Activated CD4-positive, alpha-beta T cell treated with anti-CD3 and anti-CD28 coated beads, Interleukin-2, Interleukin-4, amounts not matched to agents 100 ng/mL and 50 ng/mL, durations not matched to agents 16 hours and 8 hours (primary cell): ENCODE measurements at regions not wholly inside any gene's neighbourhood (a gene's known extent, or its start where the extent isn't known, plus 50 kb on each side); places are given as distances from the start of the nearest gene placed in this dataset.

Experiments used
- DNase-seq: peaks from one replicate; pipeline ENCODE4 v3.0.0-alpha.2; 2020; ENCODE audit warnings: low spot score

DNA sequence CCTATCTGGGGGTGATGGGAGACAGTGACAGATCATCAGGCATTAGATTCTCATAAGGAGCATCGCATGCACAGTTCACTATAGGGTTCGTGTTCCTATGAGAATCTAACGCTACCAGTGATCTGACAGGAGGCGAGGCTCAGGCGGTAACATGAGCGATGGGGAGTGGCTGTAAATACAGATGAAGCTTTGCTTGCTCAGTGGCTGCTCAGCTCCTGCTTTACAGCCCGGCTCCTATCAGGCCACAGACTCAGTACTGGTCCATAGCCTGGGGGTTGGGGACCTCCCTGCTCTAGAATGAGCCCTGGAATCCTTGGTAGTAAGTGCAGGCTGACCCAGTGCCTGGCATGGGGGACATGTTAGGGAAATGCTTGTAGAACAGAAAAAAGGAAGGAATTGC lies 426.0 kb downstream of the TYW1 start:
- no peak for DNase-seq

DNA sequence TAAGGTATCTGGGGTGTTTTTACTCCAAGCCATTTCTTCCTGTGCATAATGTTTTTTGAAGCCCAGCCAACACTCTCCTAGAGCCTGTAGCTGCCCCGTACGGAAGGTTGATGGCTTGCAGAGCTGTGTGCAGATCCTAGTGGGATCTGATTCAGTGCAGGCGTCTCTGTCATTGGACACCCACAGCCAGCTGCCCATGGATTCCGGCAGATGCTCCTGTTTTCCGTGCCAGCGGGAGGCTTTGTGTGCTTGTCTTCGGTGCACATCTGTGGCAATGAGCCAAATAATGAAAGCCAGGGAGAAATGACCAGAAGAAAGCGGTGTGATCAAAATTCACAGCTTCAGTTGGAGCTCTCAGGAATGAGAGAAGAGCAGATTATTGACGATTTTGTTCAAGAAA lies 426.4 kb downstream of the TYW1 start:
- no peak for DNase-seq

DNA sequence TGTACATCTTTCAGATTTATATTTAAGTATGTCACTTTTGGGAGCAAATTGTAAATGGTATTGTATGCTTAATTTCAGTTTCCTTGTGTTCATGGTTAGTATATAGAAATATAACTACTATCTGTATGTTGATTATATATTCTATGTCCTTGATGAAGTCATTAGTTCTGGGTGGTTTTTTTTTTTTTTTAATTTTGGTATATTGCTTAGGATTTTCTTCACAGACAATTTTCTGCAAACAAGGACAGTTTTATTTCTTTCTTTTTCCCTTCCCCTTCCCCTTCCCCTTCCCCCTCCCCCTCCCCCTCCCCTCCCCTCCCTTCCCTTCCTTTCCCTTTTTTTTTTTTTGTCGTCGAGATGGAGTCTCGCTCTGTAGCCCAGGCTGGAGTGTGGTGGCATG lies 430.0 kb downstream of the TYW1 start:
- no peak for DNase-seq

DNA sequence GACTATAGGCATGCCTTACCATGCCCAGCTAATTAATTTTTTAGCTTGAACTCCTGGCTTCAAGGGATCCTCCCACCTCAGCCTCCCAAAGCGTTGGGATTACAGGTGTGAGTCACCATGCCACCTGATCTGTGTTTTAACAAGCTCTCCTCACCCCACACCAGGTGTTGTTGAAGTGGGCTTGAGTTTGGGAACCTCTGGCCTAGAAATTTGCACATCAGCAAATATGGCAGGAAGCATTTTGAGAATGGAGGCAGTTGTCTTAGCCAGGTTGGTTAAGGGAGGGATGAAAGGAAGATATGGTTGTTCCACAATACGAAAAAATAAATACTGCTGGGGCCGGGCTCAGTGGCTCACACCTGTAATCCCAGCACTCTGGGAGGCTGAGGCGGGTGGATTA lies 433.1 kb downstream of the TYW1 start:
- DNase-seq = no peak

DNA sequence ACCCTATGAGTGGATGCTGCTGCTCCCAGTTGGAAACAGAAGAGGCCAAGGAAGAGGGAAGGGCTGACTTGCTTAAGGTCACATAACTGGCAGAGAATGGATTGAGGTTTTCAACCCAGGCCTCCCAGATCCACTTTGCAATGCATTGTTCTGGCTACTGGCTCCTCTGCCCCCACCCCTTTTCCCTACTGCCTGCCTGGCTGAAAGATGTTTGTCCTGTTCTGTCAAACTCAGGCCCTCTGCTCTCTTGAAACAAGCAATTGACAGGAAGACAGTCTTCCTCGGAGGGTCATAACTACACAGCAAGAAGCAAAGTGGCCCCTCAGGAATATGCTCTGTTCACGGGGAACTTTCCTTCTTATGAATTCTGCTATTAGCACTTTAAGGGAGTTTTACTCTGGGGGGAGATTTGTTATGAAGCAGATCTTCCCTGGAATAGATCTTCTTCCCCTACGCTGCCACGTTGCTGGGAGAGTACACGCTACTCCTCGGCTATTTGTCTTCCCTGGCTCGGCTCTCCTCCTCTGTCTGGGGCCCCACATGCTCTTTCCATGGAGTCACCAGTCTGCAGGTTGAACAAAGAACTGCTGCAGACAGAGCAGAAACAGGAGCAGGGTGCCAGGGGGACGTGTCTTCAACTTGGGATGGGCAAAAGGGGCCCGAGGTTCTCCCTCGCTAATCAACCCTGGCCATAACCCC lies 436.1 kb downstream of the TYW1 start:
- no peak for DNase-seq

DNA sequence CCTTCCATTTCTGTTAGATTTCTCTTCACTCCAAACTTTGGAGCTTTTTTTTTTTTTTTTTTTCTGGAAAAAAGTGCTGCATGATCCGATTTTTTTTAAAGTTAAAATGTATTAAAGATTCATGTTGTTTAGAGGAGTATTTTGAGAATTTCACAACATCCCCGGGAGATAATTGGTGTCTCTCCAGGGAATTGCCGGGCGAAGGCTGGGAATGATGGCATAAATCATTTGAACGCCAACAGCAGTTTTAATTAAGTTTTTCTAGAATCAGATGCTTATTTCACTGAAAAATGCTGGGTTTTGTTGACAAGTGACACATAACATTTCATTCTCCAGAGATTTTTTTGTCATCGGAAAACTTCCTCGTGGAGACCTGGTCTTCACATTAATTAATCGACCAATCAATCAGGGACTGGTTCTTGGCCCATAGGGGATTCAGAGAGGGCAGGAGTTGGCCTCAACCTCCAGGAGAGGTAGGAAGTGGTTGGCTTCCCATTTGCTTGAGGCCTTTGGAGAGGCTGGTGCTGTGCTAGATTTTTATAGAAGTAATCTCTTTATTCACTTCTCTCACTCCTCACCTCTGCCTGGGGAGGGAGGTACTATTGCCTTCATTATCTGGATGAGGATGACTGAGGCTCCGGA lies 439.4 kb downstream of the TYW1 start:
- no peak for DNase-seq

DNA sequence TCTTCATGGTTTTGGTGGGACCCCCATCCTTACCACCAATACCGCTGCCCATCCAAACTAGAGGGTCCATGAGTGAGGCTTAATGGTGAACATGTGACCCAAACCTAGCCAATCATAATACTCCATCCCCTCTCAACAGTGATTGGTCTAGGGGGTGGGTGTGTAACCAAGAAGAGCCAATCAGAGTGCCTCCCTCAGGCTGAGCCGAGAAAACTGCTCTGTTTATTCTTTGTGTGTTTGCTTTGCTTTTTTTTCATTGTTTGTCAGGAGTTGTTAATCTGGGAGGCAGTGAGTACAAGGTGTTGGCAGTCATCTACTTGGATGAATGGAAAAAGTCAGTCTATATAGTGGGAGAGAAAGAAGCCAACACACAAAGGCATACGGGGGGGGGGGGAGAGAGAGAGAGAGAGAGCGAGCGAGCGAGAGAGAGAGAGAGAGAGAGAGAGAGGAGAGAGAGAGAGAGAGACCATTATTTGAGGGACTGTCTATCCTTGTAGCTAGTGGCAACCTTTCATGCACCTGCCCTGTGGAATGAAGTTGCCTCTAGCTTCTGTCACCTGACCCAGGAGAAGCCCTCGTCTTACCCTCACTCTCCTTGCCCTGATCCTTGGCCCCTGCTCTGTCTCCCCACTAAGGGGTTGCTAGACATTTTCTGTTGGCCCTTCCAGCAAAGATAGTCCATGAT lies 441.7 kb downstream of the TYW1 start:
- no peak for DNase-seq

DNA sequence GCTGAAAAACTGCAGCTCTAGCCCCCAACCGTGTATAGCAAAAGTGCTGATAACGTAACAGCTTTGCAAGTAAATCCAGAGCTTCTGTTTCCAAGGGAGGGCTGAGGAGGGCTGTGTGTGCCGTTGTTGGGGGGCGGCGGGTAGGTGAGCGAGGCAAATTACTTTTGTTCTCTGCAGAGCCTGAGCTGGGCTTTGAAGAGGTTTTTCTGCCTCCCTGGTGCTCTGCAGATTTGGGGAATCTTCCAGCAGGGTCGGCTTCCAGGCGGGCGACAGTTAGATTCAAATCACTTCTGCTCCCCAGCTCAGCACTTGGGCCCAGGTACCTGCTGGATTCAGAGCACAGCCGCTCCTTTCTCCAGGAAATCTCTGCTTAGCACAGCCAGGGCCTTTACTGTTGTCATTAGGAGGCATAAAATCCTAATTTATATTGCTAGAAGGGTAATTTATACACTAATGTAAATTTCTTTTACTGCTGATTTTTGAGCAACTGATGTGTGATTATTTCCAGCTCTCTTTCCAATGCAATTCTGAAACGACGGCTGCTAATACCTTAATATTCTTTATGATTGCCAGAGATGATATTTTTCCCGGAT lies 442.4 kb downstream of the TYW1 start:
- no peak for DNase-seq

DNA sequence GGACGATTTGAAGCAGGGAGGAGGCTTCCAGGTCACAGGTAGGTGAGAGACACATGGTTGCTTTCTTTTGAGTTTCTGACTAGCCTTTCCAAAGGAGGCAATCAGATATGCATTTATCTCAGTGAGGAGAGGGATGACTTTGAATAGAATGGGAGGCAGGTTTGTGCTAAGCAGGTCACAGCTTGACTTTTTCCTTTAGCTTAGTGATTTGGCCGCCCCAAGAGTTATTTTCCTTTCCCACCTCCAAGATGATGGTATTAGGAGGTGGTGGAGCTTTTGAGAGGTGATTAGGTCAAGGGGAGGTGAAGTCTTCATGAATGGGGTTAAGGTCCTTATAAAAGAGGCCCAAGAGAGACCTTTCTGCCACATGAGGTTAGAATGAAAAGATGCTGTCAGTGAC lies 443.7 kb downstream of the TYW1 start:
- DNase-seq = no peak

DNA sequence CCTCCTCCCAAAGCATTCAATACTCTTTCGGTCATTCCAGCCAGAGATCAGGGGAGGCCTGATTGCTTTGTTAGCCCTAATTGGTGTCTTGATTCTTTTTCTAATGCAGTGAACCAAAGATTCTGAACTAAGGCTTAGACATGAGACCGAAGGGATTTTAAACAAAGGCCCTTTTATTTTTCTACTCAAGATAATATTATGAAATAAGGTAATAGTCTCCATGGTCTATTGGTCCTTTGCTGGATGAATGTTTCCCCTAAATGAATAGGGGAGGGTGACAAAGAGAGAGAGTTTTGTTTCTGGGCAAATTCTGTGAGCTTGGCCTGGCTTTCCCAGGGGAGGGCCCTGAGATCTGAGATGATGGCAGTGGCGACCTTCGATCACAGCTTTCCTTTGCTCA lies 449.1 kb downstream of the TYW1 start:
- no peak for DNase-seq

DNA sequence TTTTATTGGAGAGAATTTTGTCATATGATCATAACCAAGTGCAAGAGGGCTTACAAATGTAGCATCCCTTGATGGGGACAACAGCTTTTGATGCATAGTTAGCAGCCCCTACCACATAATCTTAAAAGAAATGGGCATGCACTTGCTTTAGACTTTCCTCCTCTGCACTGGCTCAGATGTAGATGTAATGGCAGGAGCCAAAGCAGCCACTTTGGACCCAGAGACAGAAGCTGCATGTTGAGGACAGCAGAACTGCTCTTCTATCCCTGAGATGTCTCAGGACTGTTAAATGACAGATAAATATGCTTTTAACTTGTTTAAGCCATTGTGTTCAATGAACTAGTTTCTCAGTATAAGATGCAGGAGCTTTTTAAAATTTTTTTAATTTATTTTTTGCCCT lies 450.7 kb downstream of the TYW1 start:
- no peak for DNase-seq

DNA sequence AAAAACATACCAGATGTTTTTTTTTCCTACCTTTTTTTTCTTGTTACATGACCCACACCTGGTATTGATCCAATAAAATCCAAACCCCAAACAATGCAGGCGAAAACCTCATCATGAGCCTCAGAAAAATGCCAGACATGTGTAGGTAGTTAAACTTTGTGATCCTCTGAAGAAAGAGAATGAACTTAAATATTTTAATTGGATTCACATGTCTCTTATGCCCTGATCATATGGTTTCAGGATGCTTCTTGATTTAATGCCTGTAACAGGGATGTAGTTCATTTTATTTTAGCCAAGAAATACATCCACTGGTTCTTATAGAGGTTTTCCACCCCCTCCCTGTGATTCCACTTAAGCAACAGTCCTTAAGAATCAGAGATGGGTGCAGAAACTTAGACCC lies 451.6 kb downstream of the TYW1 start:
- DNase-seq = no peak

DNA sequence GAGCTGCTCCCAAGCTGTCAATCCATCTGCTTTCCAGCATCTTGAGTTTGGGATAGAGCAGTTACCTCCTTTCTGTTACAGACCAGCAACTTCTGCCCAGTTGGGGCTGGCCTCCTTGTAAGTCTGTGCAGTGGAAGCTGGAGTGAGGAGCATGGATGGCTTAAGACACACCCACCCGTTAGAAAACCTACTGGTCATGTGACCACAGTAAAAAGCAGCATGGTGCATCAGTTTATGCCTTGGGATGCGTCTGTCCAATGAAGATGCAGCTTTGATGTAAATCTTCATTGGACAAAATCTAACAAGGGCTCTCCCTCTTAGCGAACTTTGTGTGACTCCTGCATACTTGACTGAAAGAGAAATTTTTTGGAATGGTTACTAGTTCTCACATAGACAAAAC lies 453.5 kb downstream of the TYW1 start:
- DNase-seq = no peak

DNA sequence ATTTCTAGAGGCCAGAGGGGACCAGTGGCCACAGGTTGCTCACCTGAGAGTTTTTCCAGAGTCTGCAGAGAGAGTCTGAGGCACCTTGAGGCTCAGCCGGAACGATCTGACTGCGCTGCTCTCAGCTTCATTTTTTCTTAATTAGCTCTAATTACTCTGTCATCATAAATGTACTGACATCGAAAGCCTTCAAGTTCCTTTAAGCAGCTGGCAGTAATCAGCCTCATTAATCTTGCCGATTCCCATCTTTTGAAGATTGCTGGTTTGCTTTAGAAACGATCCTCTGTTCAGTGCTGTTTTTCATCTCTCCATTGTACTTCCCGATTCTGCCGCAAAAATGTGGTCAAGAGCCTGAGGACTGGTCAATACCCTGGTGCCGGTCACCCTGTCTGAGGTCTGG lies 454.7 kb downstream of the TYW1 start:
- DNase-seq = no peak

DNA sequence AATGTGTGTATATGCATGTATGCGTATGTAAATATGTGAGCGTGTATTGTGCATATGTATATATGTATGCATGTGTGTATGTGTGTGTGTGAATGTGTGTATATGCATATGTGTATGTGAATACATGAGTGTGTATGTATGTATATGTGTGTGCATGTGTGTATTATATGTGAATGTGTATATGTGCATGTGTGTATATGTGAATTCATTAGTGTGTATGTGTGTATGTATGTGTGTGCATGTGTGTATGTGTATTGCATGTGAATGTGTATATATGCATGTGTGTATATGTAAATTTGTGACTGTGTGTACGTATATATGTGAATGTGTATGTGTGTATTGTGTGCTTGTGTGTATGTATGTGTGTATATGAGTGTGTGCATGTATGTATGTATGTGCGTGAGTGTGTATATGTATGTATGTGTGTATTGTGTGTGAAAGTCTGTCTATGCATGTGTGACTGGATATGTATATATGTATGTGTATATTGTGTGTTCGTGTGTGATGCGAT lies 455.9 kb downstream of the TYW1 start:
- DNase-seq = no peak

DNA sequence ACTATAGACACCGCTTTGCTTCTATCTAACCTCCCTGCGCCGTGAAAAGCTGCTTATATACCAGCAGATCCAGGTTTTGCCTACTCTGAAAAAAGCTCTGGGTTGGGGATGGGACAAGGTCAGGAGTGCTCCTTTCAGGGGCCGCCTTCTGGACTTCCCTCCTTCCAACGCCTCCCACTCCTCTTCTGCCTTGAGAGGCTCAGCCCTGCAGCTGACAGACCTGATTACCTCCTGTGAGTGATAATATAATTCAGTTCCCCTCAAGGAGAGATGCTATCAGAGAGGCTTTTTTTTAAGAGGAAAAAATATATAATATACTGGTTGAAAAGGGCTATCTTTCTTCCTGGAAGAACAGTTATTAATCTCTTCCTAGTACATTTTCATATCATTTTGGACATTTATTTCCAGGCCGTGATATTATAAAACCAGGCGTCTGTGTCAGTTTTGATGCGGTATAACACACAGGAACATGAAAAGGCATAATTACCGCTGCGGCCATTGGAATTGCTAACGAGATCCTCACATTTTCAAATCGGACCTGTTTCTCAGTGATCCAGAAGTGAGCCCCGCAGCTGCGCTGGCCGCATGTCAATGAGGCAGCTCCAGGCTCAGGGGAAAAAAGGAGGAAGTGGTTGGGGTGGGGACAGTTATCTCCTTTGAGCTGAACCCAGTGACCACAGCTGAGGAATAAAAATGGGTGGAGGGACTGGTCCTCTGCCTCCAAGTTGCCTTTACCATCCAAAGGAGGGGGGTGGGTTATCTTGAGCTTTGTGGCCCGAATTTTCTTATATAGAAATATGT lies 457.1 kb downstream of the TYW1 start:
- DNase-seq = no peak

DNA sequence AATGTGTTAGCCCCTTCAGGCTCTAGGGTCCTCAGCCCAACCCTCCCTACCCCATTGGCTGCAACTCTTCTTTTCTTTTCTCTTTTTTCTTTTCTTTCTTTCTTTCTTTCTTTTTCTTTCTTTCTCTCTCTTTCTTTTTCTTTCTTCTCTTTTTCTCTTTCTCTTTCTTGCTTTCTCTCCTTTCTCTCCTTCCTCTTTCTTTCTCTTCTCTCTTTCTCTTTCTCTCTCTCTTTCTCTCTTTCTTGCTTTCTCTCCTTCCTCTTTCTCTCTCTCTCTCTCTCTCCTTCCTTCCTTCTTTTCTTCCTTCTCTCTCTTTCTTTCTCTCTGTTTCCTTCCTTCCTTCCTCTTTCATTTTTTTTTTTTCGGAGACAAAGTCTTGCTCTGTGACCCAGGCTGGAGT lies 458.9 kb downstream of the TYW1 start:
- no peak for DNase-seq

DNA sequence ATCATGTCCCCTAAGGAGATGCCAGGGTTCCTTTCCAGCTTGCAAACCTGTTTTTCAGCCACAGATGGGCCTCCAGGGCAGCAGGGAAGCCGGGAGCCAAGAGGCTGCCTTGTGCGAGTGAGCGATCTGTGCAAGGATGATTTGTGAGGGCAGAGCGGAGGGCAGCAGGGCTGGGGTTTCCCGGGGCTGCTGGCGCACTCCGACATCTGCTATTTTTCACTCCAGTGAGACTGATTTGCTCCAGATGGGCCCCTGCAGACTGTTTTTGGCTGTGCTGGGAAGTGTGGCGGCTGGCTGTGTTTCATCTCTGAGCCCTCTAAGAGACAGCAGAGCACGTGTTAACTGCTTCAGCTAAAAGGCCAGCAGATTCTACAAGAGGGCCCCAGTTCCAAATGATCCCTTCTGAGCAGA lies 466.2 kb downstream of the TYW1 start:
- no peak for DNase-seq

DNA sequence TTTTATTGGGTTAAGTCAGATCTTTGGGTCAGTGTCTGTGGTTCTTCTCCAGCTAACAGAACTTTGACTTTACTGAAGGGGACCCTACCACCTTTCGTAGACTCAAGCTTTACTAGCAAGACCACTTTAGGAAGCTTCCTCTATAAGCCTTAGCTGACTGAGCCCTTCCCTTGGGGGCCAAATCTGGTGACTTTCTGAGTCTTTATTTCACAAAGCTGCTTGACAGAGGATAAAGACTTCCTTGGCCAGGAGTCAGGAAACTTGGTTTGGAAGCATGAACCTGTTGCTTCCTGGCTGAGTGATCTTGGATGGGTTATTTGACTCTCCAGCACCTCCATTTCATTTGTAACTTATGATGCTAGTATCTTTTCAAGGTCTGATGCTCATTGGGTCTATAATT lies 466.7 kb downstream of the TYW1 start:
- no peak for DNase-seq

DNA sequence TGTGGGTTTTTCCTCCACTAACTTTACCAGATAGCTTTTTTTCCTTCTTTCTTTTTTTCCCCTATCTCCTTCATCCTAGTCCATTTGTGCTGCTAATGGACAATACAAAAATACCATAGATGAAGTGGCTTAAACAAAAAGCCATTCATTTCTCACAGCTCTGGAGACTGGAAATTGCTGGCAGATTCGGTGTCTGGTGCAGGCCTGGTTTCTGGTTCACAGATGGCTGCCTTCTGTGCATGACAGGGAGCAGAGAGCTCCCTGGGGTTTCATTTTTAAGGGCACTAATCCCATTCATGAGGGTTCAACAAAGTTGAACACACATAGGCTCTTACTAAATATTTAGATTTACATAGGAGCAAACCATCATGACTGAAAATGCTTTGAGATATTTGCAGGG lies 467.4 kb downstream of the TYW1 start:
- no peak for DNase-seq

DNA sequence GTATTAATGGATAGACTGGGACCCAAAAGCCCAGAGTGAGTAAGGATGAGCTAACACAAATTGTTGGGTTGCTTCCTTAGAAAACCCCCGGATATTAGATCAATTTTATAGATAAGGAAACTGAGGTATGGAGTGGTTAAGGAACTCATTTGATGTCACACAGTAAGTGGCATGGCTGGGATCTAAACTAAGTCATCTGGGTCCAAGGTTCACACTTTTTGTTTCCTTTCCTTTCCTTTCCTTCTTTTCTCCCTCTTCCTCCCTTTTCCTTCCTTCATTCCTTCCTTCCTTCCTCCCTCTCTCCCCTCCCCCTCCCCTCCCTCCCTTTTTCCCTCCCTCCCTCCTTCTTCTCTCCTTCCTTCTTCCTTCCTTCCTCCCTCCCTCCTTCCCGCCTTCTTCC lies 469.5 kb downstream of the TYW1 start:
- DNase-seq = no peak

DNA sequence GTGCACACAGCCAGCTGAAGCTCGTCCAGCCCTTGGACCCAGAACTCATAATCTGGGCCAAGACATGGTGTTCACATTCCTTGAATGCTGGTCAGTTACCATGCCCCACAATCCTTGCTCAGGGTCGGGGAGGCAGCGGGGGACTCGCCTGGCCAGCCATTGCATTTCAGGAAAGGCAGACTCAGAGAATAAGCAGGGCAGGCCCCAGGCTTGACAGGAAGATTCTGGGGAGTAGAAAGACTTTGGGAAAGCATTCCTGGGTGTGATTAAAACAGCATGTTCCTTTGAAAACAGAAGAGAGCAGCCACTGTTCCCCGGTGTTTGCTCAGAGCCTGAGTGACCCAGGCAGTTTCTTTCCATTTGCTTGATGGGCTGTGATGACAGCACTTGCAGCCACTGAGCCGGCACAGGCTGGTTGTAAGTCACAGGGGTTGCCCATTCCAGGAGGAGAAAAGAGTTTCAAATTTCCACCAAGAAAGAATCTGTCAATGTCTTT lies 473.7 kb downstream of the TYW1 start:
- DNase-seq = no peak
